HCT116 (cell line): ENCODE measurements at regions not wholly inside any gene's neighbourhood (a gene's known extent, or its start where the extent isn't known, plus 50 kb on each side); places are given as distances from the start of the nearest gene placed in this dataset.

ENCODE experiments used
- ATAC-seq: fragments of 200-7000 bp; cut with Tn5 transposase; 2 replicates; pipeline ENCODE4 v1.9.1; 2020; ENCODE audit warnings: mild to moderate bottlenecking, moderate library complexity
- BruUV-seq: library from RNA; stranded (reverse); fragments of 400-500 nt; replicated peaks from 2 replicates; lab custom pipeline; 2021; lab: Mats Ljungman, UMichigan
- CTCF ChIA-PET: fragments of 300-600 bp; sonication (Branson Sonifier 250); formaldehyde crosslinking; loops from one replicate; lab custom pipeline; 2021; ENCODE audit warnings: antibody characterized with exemption; lab: Charles Lee
- POLR2A ChIA-PET: fragments of 300-600, 350-600 bp; sonication (Branson Sonifier 250); formaldehyde crosslinking; loops from one replicate; lab custom pipeline; 2021; ENCODE audit warnings: antibody characterized with exemption; lab: Charles Lee
- RAD21 ChIA-PET, 2 experiments: fragments of 300-600 bp; sonication (Branson Sonifier 250); formaldehyde crosslinking; loops; one replicate each; lab custom pipeline; 2023; ENCODE audit warnings: low total read pairs in 2 of 2; ENCODE audit not compliant: uncharacterized antibody in 2 of 2, unreplicated experiment in 2 of 2, low non-redundant PET in 1 of 2; lab: Charles Lee
- DNase-seq: peaks from one replicate; pipeline ENCODE4 v3.0.0-alpha.2; 2010; ENCODE audit warnings: low read depth, low spot score
- H2AFZ ChIP-seq: fragments of 200-600 bp; shearing (Covaris generic), sonication (generic); 2 replicates; pipeline ENCODE4 v1.6.1; 2017; ENCODE audit warnings: low read depth, mixed run types, mixed read lengths, antibody characterized with exemption, low read length; ENCODE audit not compliant: poor library complexity, severe bottlenecking
- H3K27ac ChIP-seq: 2 replicates; pipeline ENCODE4 v1.5.1; 2012; ENCODE audit warnings: low read depth, low read length
- H3K27me3 ChIP-seq: fragments of 200-600 bp; sonication (generic); 2 replicates; pipeline ENCODE4 v1.6.1; 2016; ENCODE audit warnings: mixed run types, low read length, mixed read lengths; ENCODE audit not compliant: insufficient read depth
- H3K36me3 ChIP-seq, 2 experiments: fragments of 200-500 bp in 1 of 2; fragments of 200-600 bp in 1 of 2; sonication (Bioruptor generic) in 1 of 2; sonication (generic) in 1 of 2; 2 replicates each; pipeline versions ENCODE4 v1.5.1 to v1.6.1; 2014 to 2016; ENCODE audit warnings: low read length in 2 of 2, inconsistent platforms in 1 of 2, mixed read lengths in 1 of 2, mixed run types in 1 of 2; ENCODE audit not compliant: insufficient read depth in 2 of 2, control insufficient read depth in 1 of 2
- H3K4me1 ChIP-seq, 2 experiments: fragments of 200-600 bp in 1 of 2; sonication (generic) in 1 of 2; 2 replicates each; pipeline versions ENCODE4 v1.5.1 to v1.6.1; 2012 to 2017; ENCODE audit warnings: low read length in 2 of 2, inconsistent platforms in 1 of 2, mild to moderate bottlenecking in 1 of 2, mixed read lengths in 1 of 2, mixed run types in 1 of 2, moderate library complexity in 1 of 2; ENCODE audit not compliant: insufficient read depth in 2 of 2, control insufficient read depth in 1 of 2
- H3K4me2 ChIP-seq: fragments of 200-600 bp; sonication (generic); 2 replicates; pipeline ENCODE4 v1.6.1; 2017; ENCODE audit warnings: mixed run types, low read length, mixed read lengths
- H3K4me3 ChIP-seq, 2 experiments: fragments of 200-600 bp in 1 of 2; sonication (generic) in 1 of 2; replicated peaks in 1 of 2; 2 replicates each; pipeline ENCODE4 v1.5.1; 2011 to 2016; ENCODE audit warnings: low read length in 2 of 2, control low read depth in 1 of 2, low read depth in 1 of 2, mild to moderate bottlenecking in 1 of 2, mixed read lengths in 1 of 2, mixed run types in 1 of 2
- H3K79me2 ChIP-seq: fragments of 200-600 bp; sonication (generic); 2 replicates; pipeline ENCODE4 v1.6.1; 2017; ENCODE audit warnings: mild to moderate bottlenecking, mixed run types, low read length, moderate library complexity, mixed read lengths; ENCODE audit not compliant: insufficient read depth
- H3K9ac ChIP-seq: fragments of 200-600 bp; sonication (generic); 2 replicates; pipeline ENCODE4 v1.6.1; 2016; ENCODE audit warnings: low read length, mixed read lengths
- H3K9me2 ChIP-seq: fragments of 200-600 bp; sonication (generic), shearing (Covaris generic); 2 replicates; pipeline ENCODE4 v1.6.1; 2017; ENCODE audit warnings: mixed run types, mild to moderate bottlenecking, moderate library complexity; ENCODE audit not compliant: insufficient read depth
- H3K9me3 ChIP-seq, 2 experiments: fragments of 200-500 bp in 1 of 2; fragments of 200-600 bp in 1 of 2; sonication (Bioruptor generic) in 1 of 2; sonication (generic) in 1 of 2; 2 replicates each; pipeline ENCODE4 v1.6.1; 2014 to 2017; ENCODE audit warnings: low read length in 2 of 2, mixed read lengths in 2 of 2, inconsistent platforms in 1 of 2, low read depth in 1 of 2, mild to moderate bottlenecking in 1 of 2, mixed run types in 1 of 2, moderate library complexity in 1 of 2; ENCODE audit not compliant: control insufficient read depth in 1 of 2, insufficient read depth in 1 of 2
- H4K20me1 ChIP-seq: fragments of 200-600 bp; sonication (generic), shearing (Covaris generic); 2 replicates; pipeline ENCODE4 v1.6.1; 2017; ENCODE audit warnings: mixed run types, mild to moderate bottlenecking, moderate library complexity; ENCODE audit not compliant: insufficient read depth
- CBX3 ChIP-seq: IDR thresholded peaks from 2 replicates; pipeline ENCODE4 v1.6.1; 2012; ENCODE audit warnings: low read depth
- ELF1 ChIP-seq: IDR thresholded peaks from 2 replicates; pipeline ENCODE4 v1.6.1; 2012; ENCODE audit warnings: low read depth, borderline replicate concordance
- EZH2phosphoT487 ChIP-seq: fragments of 200-600 bp; IDR thresholded peaks from 2 replicates; pipeline ENCODE4 v1.6.1; 2018; ENCODE audit warnings: antibody characterized with exemption, borderline replicate concordance
- JUND ChIP-seq: IDR thresholded peaks from 2 replicates; pipeline ENCODE4 v1.6.1; 2012
- POLR2A ChIP-seq: IDR thresholded peaks from 2 replicates; pipeline ENCODE4 v1.7.0; 2011; ENCODE audit warnings: borderline replicate concordance; ENCODE audit not compliant: insufficient read depth, insufficient read length; ENCODE audit errors: extremely low read depth
- RAD21 ChIP-seq: IDR thresholded peaks from 2 replicates; pipeline ENCODE4 v1.6.1; 2012; ENCODE audit warnings: low read depth, mild to moderate bottlenecking
- SRF ChIP-seq: IDR thresholded peaks from 2 replicates; pipeline ENCODE4 v1.6.1; 2012; ENCODE audit warnings: low read depth
- TCF7L2 ChIP-seq: IDR thresholded peaks from 2 replicates; pipeline ENCODE4 v1.7.0; 2011; ENCODE audit warnings: borderline replicate concordance, inconsistent platforms; ENCODE audit not compliant: insufficient read depth, insufficient read length; ENCODE audit errors: extremely low read depth
- ZNF274 ChIP-seq: fragments of 200-500 bp; sonication (Bioruptor generic); IDR thresholded peaks from 2 replicates; pipeline ENCODE4 v1.6.1; 2014; ENCODE audit warnings: mild to moderate bottlenecking, low read depth, low read length, inconsistent platforms
- intact Hi-C: fragments of 100-400 bp; cut with micrococcal nuclease; formaldehyde crosslinking; loops from 2 replicates; pipeline ENCODE4 v1.10.0; 2022
- TF ChIP-seq, protein P1 (sequence below): IDR thresholded peaks from 2 replicates; pipeline ENCODE4 v1.6.1; 2012; ENCODE audit warnings: low read depth
- TF ChIP-seq, protein P2 (sequence below): IDR thresholded peaks from 2 replicates; pipeline ENCODE4 v1.6.1; 2012
- TF ChIP-seq, protein P3 (sequence below), 3 experiments: fragments of 200-600 bp in 1 of 3; sonication (generic) in 1 of 3; IDR thresholded peaks in 2 of 3; conservative IDR thresholded peaks in 1 of 3; 2 replicates each; pipeline ENCODE4 v1.5.1; 2012 to 2017; ENCODE audit warnings: low read depth in 2 of 3, low read length in 2 of 3, antibody characterized with exemption in 1 of 3, borderline replicate concordance in 1 of 3, control low read depth in 1 of 3, mild to moderate bottlenecking in 1 of 3, mixed read lengths in 1 of 3, mixed run types in 1 of 3, moderate library complexity in 1 of 3; ENCODE audit not compliant: insufficient read depth in 1 of 3
- TF ChIP-seq, protein P4 (sequence below): IDR thresholded peaks from 2 replicates; pipeline ENCODE4 v1.6.1; 2011; ENCODE audit warnings: mild to moderate bottlenecking, low read length, moderate library complexity; ENCODE audit not compliant: insufficient replicate concordance; ENCODE audit errors: extremely low read depth

DNA sequence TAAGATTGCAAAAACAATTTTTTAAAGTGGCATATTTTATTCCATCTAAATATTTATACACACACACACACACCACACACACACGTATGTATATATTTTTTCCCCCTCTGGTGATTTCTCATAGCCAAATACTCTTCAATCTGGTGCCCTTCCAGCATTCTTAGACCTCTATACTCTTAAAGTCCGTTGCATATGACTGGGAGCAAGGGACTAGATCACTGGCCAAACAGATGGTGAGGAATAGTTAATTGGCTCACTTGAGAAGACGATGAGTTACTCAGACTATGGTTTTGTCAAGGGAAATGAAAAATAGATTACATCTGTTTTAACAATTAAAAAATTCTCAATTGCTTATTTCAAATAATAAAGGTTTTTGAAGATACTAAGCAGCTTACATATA lies 512.5 kb upstream of the LRRTM4 start (continued):
- TF ChIP-seq, protein P1, sequence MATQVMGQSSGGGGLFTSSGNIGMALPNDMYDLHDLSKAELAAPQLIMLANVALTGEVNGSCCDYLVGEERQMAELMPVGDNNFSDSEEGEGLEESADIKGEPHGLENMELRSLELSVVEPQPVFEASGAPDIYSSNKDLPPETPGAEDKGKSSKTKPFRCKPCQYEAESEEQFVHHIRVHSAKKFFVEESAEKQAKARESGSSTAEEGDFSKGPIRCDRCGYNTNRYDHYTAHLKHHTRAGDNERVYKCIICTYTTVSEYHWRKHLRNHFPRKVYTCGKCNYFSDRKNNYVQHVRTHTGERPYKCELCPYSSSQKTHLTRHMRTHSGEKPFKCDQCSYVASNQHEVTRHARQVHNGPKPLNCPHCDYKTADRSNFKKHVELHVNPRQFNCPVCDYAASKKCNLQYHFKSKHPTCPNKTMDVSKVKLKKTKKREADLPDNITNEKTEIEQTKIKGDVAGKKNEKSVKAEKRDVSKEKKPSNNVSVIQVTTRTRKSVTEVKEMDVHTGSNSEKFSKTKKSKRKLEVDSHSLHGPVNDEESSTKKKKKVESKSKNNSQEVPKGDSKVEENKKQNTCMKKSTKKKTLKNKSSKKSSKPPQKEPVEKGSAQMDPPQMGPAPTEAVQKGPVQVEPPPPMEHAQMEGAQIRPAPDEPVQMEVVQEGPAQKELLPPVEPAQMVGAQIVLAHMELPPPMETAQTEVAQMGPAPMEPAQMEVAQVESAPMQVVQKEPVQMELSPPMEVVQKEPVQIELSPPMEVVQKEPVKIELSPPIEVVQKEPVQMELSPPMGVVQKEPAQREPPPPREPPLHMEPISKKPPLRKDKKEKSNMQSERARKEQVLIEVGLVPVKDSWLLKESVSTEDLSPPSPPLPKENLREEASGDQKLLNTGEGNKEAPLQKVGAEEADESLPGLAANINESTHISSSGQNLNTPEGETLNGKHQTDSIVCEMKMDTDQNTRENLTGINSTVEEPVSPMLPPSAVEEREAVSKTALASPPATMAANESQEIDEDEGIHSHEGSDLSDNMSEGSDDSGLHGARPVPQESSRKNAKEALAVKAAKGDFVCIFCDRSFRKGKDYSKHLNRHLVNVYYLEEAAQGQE, result no peak
- no peak for TF ChIP-seq RAD21
- no peak for TF ChIP-seq TCF7L2
- TF ChIP-seq CBX3, result no peak
- TF ChIP-seq SRF, result no peak
- TF ChIP-seq ELF1, result no peak
- TF ChIP-seq POLR2A, result no peak
- TF ChIP-seq, protein P2, sequence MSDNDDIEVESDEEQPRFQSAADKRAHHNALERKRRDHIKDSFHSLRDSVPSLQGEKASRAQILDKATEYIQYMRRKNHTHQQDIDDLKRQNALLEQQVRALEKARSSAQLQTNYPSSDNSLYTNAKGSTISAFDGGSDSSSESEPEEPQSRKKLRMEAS, result no peak
- no peak for TF ChIP-seq EZH2phosphoT487
- TF ChIP-seq, all 23 proteins: peak for 0

DNA sequence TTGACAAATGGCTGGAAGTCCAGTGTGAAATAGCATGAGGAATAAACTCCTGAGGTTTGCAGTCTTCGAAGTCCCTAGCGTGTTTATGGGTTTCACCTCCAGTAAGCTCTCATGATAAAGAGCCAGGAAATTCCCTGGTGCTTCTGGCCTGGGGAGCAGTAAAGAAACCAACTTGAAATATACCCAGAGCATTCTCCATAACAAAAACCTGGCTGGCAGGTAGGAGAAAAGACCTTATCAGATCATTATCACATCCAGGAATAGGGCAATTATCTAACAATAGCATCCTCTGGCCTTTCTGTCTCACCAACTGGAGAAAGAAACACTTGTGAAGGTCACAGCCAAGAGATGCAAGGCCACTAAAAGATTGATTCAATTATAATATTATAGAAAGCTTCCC lies 513.6 kb upstream of the LRRTM4 start:
- H3K4me3 ChIP-seq, result no peak overlapping the region
- intact Hi-C loops, result no loop called here
- peaks cover 4 to 35% of the 10 kb centered on the region in 2 experiments; a peak in 3 of 4 replicates for H3K9me3 ChIP-seq
- no TSS peak for BruUV-seq
- no peaks in the 10 kb centered on the region for H3K4me1 ChIP-seq
- no peak for DNase-seq
- H3K4me2 ChIP-seq, result no peak overlapping the region
- H3K9me2 ChIP-seq, result no peaks in the 10 kb centered on the region
- no peaks in the 10 kb centered on the region for H3K27me3 ChIP-seq
- H3K27ac ChIP-seq, result no peak overlapping the region
- ATAC-seq, result no peak
- H3K36me3 ChIP-seq, result no peaks in the 10 kb centered on the region
- ChIA-PET CTCF (no interaction called here), RAD21 (no interaction called here), POLR2A (no interaction called here)
- H4K20me1 ChIP-seq, result no peaks in the 10 kb centered on the region
- no peak overlapping the region for H3K9ac ChIP-seq
- H3K79me2 ChIP-seq, result no peaks in the 10 kb centered on the region
- no peak overlapping the region for H2AFZ ChIP-seq
- no peak for TF ChIP-seq ZNF274
- TF ChIP-seq JUND, result no peak
- TF ChIP-seq TCF7L2, result no peak
- TF ChIP-seq, protein P2, result no peak
- TF ChIP-seq, protein P3, sequence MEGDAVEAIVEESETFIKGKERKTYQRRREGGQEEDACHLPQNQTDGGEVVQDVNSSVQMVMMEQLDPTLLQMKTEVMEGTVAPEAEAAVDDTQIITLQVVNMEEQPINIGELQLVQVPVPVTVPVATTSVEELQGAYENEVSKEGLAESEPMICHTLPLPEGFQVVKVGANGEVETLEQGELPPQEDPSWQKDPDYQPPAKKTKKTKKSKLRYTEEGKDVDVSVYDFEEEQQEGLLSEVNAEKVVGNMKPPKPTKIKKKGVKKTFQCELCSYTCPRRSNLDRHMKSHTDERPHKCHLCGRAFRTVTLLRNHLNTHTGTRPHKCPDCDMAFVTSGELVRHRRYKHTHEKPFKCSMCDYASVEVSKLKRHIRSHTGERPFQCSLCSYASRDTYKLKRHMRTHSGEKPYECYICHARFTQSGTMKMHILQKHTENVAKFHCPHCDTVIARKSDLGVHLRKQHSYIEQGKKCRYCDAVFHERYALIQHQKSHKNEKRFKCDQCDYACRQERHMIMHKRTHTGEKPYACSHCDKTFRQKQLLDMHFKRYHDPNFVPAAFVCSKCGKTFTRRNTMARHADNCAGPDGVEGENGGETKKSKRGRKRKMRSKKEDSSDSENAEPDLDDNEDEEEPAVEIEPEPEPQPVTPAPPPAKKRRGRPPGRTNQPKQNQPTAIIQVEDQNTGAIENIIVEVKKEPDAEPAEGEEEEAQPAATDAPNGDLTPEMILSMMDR (IDR thresholded peaks at IDR 0.05 in 2 of 3, conservative IDR thresholded peaks at IDR 0.05 in 1 of 3; ENCODE audit: borderline replicate concordance in 1 of 3, insufficient read depth in 1 of 3, low read depth in 2 of 3, low read length in 2 of 3), result no peak
- TF ChIP-seq, protein P4, sequence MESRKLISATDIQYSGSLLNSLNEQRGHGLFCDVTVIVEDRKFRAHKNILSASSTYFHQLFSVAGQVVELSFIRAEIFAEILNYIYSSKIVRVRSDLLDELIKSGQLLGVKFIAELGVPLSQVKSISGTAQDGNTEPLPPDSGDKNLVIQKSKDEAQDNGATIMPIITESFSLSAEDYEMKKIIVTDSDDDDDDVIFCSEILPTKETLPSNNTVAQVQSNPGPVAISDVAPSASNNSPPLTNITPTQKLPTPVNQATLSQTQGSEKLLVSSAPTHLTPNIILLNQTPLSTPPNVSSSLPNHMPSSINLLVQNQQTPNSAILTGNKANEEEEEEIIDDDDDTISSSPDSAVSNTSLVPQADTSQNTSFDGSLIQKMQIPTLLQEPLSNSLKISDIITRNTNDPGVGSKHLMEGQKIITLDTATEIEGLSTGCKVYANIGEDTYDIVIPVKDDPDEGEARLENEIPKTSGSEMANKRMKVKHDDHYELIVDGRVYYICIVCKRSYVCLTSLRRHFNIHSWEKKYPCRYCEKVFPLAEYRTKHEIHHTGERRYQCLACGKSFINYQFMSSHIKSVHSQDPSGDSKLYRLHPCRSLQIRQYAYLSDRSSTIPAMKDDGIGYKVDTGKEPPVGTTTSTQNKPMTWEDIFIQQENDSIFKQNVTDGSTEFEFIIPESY, result no peak
- TF ChIP-seq, protein P1, result no peak
